Vagina (tissue), 2 donors: ENCODE measurements at regions not wholly inside any gene's neighbourhood (a gene's known extent, or its start where the extent isn't known, plus 50 kb on each side); places are given as distances from the start of the nearest gene placed in this dataset.

ENCODE experiments used
- POLR2A ChIP-seq, 2 donors: fragments of 450-650 bp; IDR thresholded peaks; one replicate each; pipeline ENCODE4 v1.6.1; 2017; ENCODE audit warnings: antibody characterized with exemption in 2 of 2, mild to moderate bottlenecking in 2 of 2, moderate library complexity in 2 of 2
- POLR2AphosphoS5 ChIP-seq, 2 donors: sonication (generic); formaldehyde crosslinking; IDR thresholded peaks; one replicate each; pipeline ENCODE4 v1.9.0; 2017; ENCODE audit warnings: antibody characterized with exemption in 2 of 2, mild to moderate bottlenecking in 2 of 2, low read depth in 1 of 2; ENCODE audit not compliant: insufficient read depth in 1 of 2
- TF ChIP-seq, protein P1 (sequence below), 3 experiments: fragments of 450-650 bp in 2 of 3; fragments of 200-600 bp in 1 of 3; sonication (generic) in 1 of 3; IDR thresholded peaks; one replicate each; pipeline ENCODE4 v1.5.1; 2017 to 2019; ENCODE audit warnings: antibody characterized with exemption in 3 of 3, mild to moderate bottlenecking in 2 of 3, moderate library complexity in 2 of 3

DNA sequence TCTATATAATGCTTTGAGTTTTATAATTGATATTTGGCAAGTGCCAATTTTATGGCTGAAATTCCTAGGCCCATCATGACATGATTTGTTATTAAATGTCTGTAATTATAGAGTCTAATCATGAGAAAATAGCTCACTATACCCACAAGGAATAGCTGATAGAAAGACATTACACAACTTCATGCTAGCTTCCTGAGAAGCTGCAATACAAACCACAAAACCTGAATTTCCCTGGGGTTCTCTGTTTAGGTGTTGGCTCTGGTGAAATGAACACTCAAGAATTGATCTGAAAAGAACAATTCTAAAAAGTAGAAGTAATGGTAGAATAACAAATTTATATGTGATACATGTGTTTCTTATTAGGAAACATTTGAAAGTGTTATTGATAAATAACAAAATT lies 169.6 kb downstream of the GASK1B start:
- TF ChIP-seq, protein P1, sequence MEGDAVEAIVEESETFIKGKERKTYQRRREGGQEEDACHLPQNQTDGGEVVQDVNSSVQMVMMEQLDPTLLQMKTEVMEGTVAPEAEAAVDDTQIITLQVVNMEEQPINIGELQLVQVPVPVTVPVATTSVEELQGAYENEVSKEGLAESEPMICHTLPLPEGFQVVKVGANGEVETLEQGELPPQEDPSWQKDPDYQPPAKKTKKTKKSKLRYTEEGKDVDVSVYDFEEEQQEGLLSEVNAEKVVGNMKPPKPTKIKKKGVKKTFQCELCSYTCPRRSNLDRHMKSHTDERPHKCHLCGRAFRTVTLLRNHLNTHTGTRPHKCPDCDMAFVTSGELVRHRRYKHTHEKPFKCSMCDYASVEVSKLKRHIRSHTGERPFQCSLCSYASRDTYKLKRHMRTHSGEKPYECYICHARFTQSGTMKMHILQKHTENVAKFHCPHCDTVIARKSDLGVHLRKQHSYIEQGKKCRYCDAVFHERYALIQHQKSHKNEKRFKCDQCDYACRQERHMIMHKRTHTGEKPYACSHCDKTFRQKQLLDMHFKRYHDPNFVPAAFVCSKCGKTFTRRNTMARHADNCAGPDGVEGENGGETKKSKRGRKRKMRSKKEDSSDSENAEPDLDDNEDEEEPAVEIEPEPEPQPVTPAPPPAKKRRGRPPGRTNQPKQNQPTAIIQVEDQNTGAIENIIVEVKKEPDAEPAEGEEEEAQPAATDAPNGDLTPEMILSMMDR (IDR thresholded peaks at IDR 0.05) = no peak
- TF ChIP-seq POLR2A (IDR thresholded peaks at IDR 0.05) = no peak
- no peak for TF ChIP-seq POLR2AphosphoS5 (IDR thresholded peaks at IDR 0.05; ENCODE audit: insufficient read depth in 1 of 2, low read depth in 1 of 2)
